Vagina (tissue), 2 donors: ENCODE measurements at regions not wholly inside any gene's neighbourhood (a gene's known extent, or its start where the extent isn't known, plus 50 kb on each side); places are given as distances from the start of the nearest gene placed in this dataset.

Source experiments
- DNase-seq, 2 donors: peaks; one replicate each; pipeline ENCODE4 v3.0.0-alpha.2; 2017; ENCODE audit errors: extremely low spot score in 2 of 2
- H3K27ac ChIP-seq: fragments of 200-600 bp; sonication (generic); one replicate; pipeline ENCODE4 v1.5.1; 2019
- H3K27me3 ChIP-seq: fragments of 200-600 bp; sonication (generic); one replicate; pipeline ENCODE4 v1.5.1; 2019
- H3K36me3 ChIP-seq, 2 donors: fragments of 200-600 bp; sonication (generic); one replicate each; pipeline ENCODE4 v1.5.1; 2017 to 2019
- H3K4me1 ChIP-seq: fragments of 200-600 bp; sonication (generic); one replicate; pipeline ENCODE4 v1.5.1; 2019
- H3K4me3 ChIP-seq, 2 donors: fragments of 200-600 bp; sonication (generic); 1 replicate in 1 of 2; 2 replicates in 1 of 2; pipeline ENCODE4 v1.5.1; 2016 to 2019
- H3K9me3 ChIP-seq: fragments of 200-600 bp; sonication (generic); one replicate; pipeline ENCODE4 v1.5.1; 2019
- CTCF ChIP-seq, 3 experiments: fragments of 450-650 bp in 2 of 3; fragments of 200-600 bp in 1 of 3; sonication (generic) in 1 of 3; IDR thresholded peaks; one replicate each; pipeline ENCODE4 v1.5.1; 2017 to 2019; ENCODE audit warnings: antibody characterized with exemption in 3 of 3, mild to moderate bottlenecking in 2 of 3, moderate library complexity in 2 of 3
- POLR2A ChIP-seq, 2 donors: fragments of 450-650 bp; IDR thresholded peaks; one replicate each; pipeline ENCODE4 v1.6.1; 2017; ENCODE audit warnings: antibody characterized with exemption in 2 of 2, mild to moderate bottlenecking in 2 of 2, moderate library complexity in 2 of 2
- POLR2AphosphoS5 ChIP-seq, 2 donors: sonication (generic); formaldehyde crosslinking; IDR thresholded peaks; one replicate each; pipeline ENCODE4 v1.9.0; 2017; ENCODE audit warnings: antibody characterized with exemption in 2 of 2, mild to moderate bottlenecking in 2 of 2, low read depth in 1 of 2; ENCODE audit not compliant: insufficient read depth in 1 of 2
- intact Hi-C: fragments of 100-400 bp; cut with DNase I; formaldehyde crosslinking; loops from one replicate; pipeline ENCODE4 v1.15.1; 2023

- Histone ChIP-seq H3K27ac (no peak overlapping the region), H3K4me3 (no peak overlapping the region), H3K27me3 (no peaks in the 10 kb centered on the region), H3K9me3 (no peaks in the 10 kb centered on the region), H3K36me3 (no peaks in the 10 kb centered on the region), H3K4me1 (no peaks in the 10 kb centered on the region)
- intact Hi-C loops = no loop called here
- no peak for DNase-seq
- no peak for TF ChIP-seq POLR2AphosphoS5 (IDR thresholded peaks at IDR 0.05; ENCODE audit: insufficient read depth in 1 of 2, low read depth in 1 of 2)
- no peak for TF ChIP-seq POLR2A (IDR thresholded peaks at IDR 0.05)
- no peak for TF ChIP-seq CTCF (IDR thresholded peaks at IDR 0.05)
These were observed 347.4 kb upstream of the LRP1B start for GRCh38 chr2:142478206-142478605.

- no peak for TF ChIP-seq CTCF (IDR thresholded peaks at IDR 0.05)
- no peak for TF ChIP-seq POLR2AphosphoS5 (IDR thresholded peaks at IDR 0.05; ENCODE audit: insufficient read depth in 1 of 2, low read depth in 1 of 2)
- no peak for TF ChIP-seq POLR2A (IDR thresholded peaks at IDR 0.05)
- H3K27ac ChIP-seq = no peak overlapping the region
- no peaks in the 10 kb centered on the region for H3K27me3 ChIP-seq
- no peak overlapping the region for H3K4me3 ChIP-seq
- H3K36me3 ChIP-seq = no peaks in the 10 kb centered on the region
- H3K9me3 ChIP-seq = no peaks in the 10 kb centered on the region
- H3K4me1 ChIP-seq = no peaks in the 10 kb centered on the region
- no peak for DNase-seq
- intact Hi-C loops = no loop called here
These were observed 341.6 kb upstream of the LRP1B start for GRCh38 chr2:142472382-142472781.

- no peak for DNase-seq
- H3K36me3 ChIP-seq = no peaks in the 10 kb centered on the region
- H3K4me3 ChIP-seq = no peak overlapping the region
- intact Hi-C loops = no loop called here
- H3K4me1 ChIP-seq = no peaks in the 10 kb centered on the region
- no peaks in the 10 kb centered on the region for H3K9me3 ChIP-seq
- no peaks in the 10 kb centered on the region for H3K27me3 ChIP-seq
- TF ChIP-seq POLR2AphosphoS5 (IDR thresholded peaks at IDR 0.05; ENCODE audit: insufficient read depth in 1 of 2, low read depth in 1 of 2) (no peak), CTCF (IDR thresholded peaks at IDR 0.05) (no peak), POLR2A (IDR thresholded peaks at IDR 0.05) (no peak)
- no peak overlapping the region for H3K27ac ChIP-seq
These were observed 336.5 kb upstream of the LRP1B start for GRCh38 chr2:142467321-142467720.

- no peaks in the 10 kb centered on the region for H3K36me3 ChIP-seq
- H3K4me3 ChIP-seq = no peak overlapping the region
- no peak overlapping the region for H3K27ac ChIP-seq
- no peaks in the 10 kb centered on the region for H3K27me3 ChIP-seq
- H3K4me1 ChIP-seq = no peaks in the 10 kb centered on the region
- TF ChIP-seq CTCF (IDR thresholded peaks at IDR 0.05) (no peak), POLR2AphosphoS5 (IDR thresholded peaks at IDR 0.05; ENCODE audit: insufficient read depth in 1 of 2, low read depth in 1 of 2) (no peak), POLR2A (IDR thresholded peaks at IDR 0.05) (no peak)
- intact Hi-C loops = no loop called here
- DNase-seq = no peak
- H3K9me3 ChIP-seq = no peaks in the 10 kb centered on the region
These were observed 332.2 kb upstream of the LRP1B start for GRCh38 chr2:142463047-142463446.

GRCh38 chr2:142462306-142462705 lies 331.5 kb upstream of the LRP1B start:
- intact Hi-C loops = no loop called here
- no peaks in the 10 kb centered on the region for H3K27me3 ChIP-seq
- no peaks in the 10 kb centered on the region for H3K4me1 ChIP-seq
- no peaks in the 10 kb centered on the region for H3K36me3 ChIP-seq
- no peak overlapping the region for H3K4me3 ChIP-seq
- no peak for DNase-seq
- H3K27ac ChIP-seq = no peak overlapping the region
- H3K9me3 ChIP-seq = no peaks in the 10 kb centered on the region
- TF ChIP-seq POLR2A (IDR thresholded peaks at IDR 0.05) (no peak), POLR2AphosphoS5 (IDR thresholded peaks at IDR 0.05; ENCODE audit: insufficient read depth in 1 of 2, low read depth in 1 of 2) (no peak), CTCF (IDR thresholded peaks at IDR 0.05) (no peak)
